Lower leg skin (tissue), 3 donors: ENCODE measurements at regions not wholly inside any gene's neighbourhood (a gene's known extent, or its start where the extent isn't known, plus 50 kb on each side); places are given as distances from the start of the nearest gene placed in this dataset.

Experiments used
- CTCF ChIP-seq, 3 donors: fragments of 450-650 bp; IDR thresholded peaks; one replicate each; pipeline ENCODE4 v1.5.1; 2016; ENCODE audit warnings: antibody characterized with exemption in 3 of 3, mild to moderate bottlenecking in 3 of 3, moderate library complexity in 2 of 3
- POLR2A ChIP-seq, 2 donors: fragments of 450-650 bp; IDR thresholded peaks; one replicate each; pipeline ENCODE4 v1.6.1; 2016 to 2017; ENCODE audit warnings: antibody characterized with exemption in 2 of 2, mild to moderate bottlenecking in 1 of 2, moderate library complexity in 1 of 2

GRCh38 chr5:135694012-135694411 lies 115.2 kb upstream of the CXCL14 start:
- TF ChIP-seq CTCF (IDR thresholded peaks at IDR 0.05) (no peak), POLR2A (IDR thresholded peaks at IDR 0.05) (no peak)
